Mesenchymal stem cell (in vitro differentiated cells and primary cell): ENCODE measurements at regions not wholly inside any gene's neighbourhood (a gene's known extent, or its start where the extent isn't known, plus 50 kb on each side); places are given as distances from the start of the nearest gene placed in this dataset.

ENCODE experiments used
- DNase-seq: peaks from one replicate; pipeline ENCODE4 v3.0.0-alpha.2; 2013
- H2AFZ ChIP-seq: one replicate; pipeline ENCODE4 v1.6.1; 2013; ENCODE audit warnings: low read depth, mild to moderate bottlenecking, control low read depth, inconsistent platforms, low read length, moderate library complexity
- H2AK5ac ChIP-seq: 2 replicates; pipeline ENCODE4 v1.6.1; 2013; ENCODE audit warnings: low read length, moderate library complexity, mild to moderate bottlenecking, inconsistent platforms; ENCODE audit not compliant: severe bottlenecking
- H2BK120ac ChIP-seq: one replicate; pipeline ENCODE4 v1.6.1; 2013; ENCODE audit warnings: low read depth, mild to moderate bottlenecking, inconsistent platforms, low read length, moderate library complexity
- H2BK12ac ChIP-seq, 2 experiments: one replicate each; pipeline ENCODE4 v1.6.1; 2013; ENCODE audit warnings: inconsistent platforms in 2 of 2, low read length in 2 of 2, mild to moderate bottlenecking in 2 of 2, moderate library complexity in 2 of 2, control low read depth in 1 of 2
- H2BK15ac ChIP-seq: one replicate; pipeline ENCODE4 v1.6.1; 2013; ENCODE audit warnings: mild to moderate bottlenecking, low read depth, inconsistent platforms; ENCODE audit not compliant: poor library complexity, severe bottlenecking
- H2BK5ac ChIP-seq: 2 replicates; pipeline ENCODE4 v1.6.1; 2013; ENCODE audit warnings: low read depth, mild to moderate bottlenecking, low read length, control low read depth, inconsistent platforms; ENCODE audit not compliant: poor library complexity, severe bottlenecking
- H3K14ac ChIP-seq, 2 experiments: one replicate each; pipeline ENCODE4 v1.6.1; 2013; ENCODE audit warnings: inconsistent platforms in 2 of 2, low read length in 2 of 2, control low read depth in 1 of 2, mild to moderate bottlenecking in 1 of 2, moderate library complexity in 1 of 2
- H3K18ac ChIP-seq, 2 experiments: one replicate each; pipeline ENCODE4 v1.6.1; 2013; ENCODE audit warnings: inconsistent platforms in 2 of 2, low read length in 2 of 2, control low read depth in 1 of 2, low read depth in 1 of 2, mild to moderate bottlenecking in 1 of 2
- H3K23ac ChIP-seq, 2 experiments: one replicate each; pipeline ENCODE4 v1.6.1; 2013; ENCODE audit warnings: inconsistent platforms in 2 of 2, low read length in 2 of 2, mild to moderate bottlenecking in 2 of 2, moderate library complexity in 2 of 2, control low read depth in 1 of 2
- H3K27ac ChIP-seq: 2 replicates; pipeline ENCODE4 v1.5.1; 2013; ENCODE audit warnings: mild to moderate bottlenecking, moderate library complexity, low read length, control low read depth, inconsistent platforms; ENCODE audit not compliant: poor library complexity, severe bottlenecking
- H3K27me3 ChIP-seq, 2 experiments: 2 replicates each; pipeline versions ENCODE4 v1.6.1 to v1.7.0; 2013; ENCODE audit warnings: low read length in 2 of 2, mild to moderate bottlenecking in 2 of 2, moderate library complexity in 2 of 2, control low read depth in 1 of 2, inconsistent platforms in 1 of 2; ENCODE audit not compliant: control insufficient read depth in 1 of 2, insufficient read depth in 1 of 2
- H3K36me3 ChIP-seq, 2 experiments: 2 replicates each; pipeline versions ENCODE4 v1.6.1 to v1.7.0; 2013; ENCODE audit warnings: low read length in 2 of 2, control low read depth in 1 of 2, inconsistent platforms in 1 of 2, low read depth in 1 of 2, mild to moderate bottlenecking in 1 of 2; ENCODE audit not compliant: insufficient read depth in 2 of 2, control insufficient read depth in 1 of 2
- H3K4ac ChIP-seq, 2 experiments: one replicate each; pipeline ENCODE4 v1.6.1; 2013; ENCODE audit warnings: inconsistent platforms in 2 of 2, low read length in 2 of 2, mild to moderate bottlenecking in 2 of 2, moderate library complexity in 2 of 2, control low read depth in 1 of 2, low read depth in 1 of 2
- H3K4me1 ChIP-seq: 2 replicates; pipeline ENCODE4 v1.6.1; 2013; ENCODE audit warnings: low read depth, low read length, control low read depth; ENCODE audit not compliant: control insufficient read depth, insufficient read depth
- H3K4me2 ChIP-seq: 2 replicates; pipeline ENCODE4 v1.6.1; 2013; ENCODE audit warnings: low read length, mild to moderate bottlenecking, inconsistent platforms; ENCODE audit not compliant: poor library complexity, severe bottlenecking
- H3K4me3 ChIP-seq, 2 experiments: 2 replicates each; pipeline versions ENCODE4 v1.5.1 to v1.7.0; 2013; ENCODE audit warnings: low read length in 2 of 2, mild to moderate bottlenecking in 2 of 2, control low read depth in 1 of 2, low read depth in 1 of 2; ENCODE audit not compliant: insufficient read depth in 1 of 2
- H3K79me1 ChIP-seq: replicated peaks from 2 replicates; pipeline ENCODE4 v1.6.1; 2013; ENCODE audit warnings: mild to moderate bottlenecking, control low read depth, low read length, inconsistent platforms; ENCODE audit not compliant: poor library complexity, severe bottlenecking
- H3K9ac ChIP-seq: 2 replicates; pipeline ENCODE4 v1.7.0; 2013; ENCODE audit warnings: mild to moderate bottlenecking, low read length, moderate library complexity
- H3K9me3 ChIP-seq: 2 replicates; pipeline ENCODE4 v1.7.0; 2013; ENCODE audit warnings: mild to moderate bottlenecking, low read length; ENCODE audit not compliant: control insufficient read depth
- H4K8ac ChIP-seq: one replicate; pipeline ENCODE4 v1.6.1; 2013; ENCODE audit warnings: inconsistent platforms, mild to moderate bottlenecking, low read length, moderate library complexity
- H4K91ac ChIP-seq: one replicate; pipeline ENCODE4 v1.6.1; 2013; ENCODE audit warnings: mild to moderate bottlenecking, low read length, inconsistent platforms
- WGBS: methylation state at CpG from one replicate; pipeline ENCODE4 v1.1.7; 2013; ENCODE audit warnings: mixed read lengths; 5-methylcytosine and 5-hydroxymethylcytosine counted together

GRCh38 chr17:33806631-33807030 lies 448.5 kb upstream of the CCL2 start:
- Histone ChIP-seq H4K8ac (no peak overlapping the region), H3K9me3 (no peaks in the 10 kb centered on the region), H3K23ac (no peak overlapping the region), H3K79me1 (no peaks in the 10 kb centered on the region), H3K18ac (no peak overlapping the region), H2AK5ac (no peak overlapping the region), H3K9ac (no peak overlapping the region), H2BK12ac (no peak overlapping the region), H3K27ac (no peak overlapping the region), H2BK15ac (no peak overlapping the region), H4K91ac (no peak overlapping the region), H3K4me1 (no peaks in the 10 kb centered on the region), H2BK120ac (no peak overlapping the region), H3K4me2 (no peak overlapping the region), H3K4ac (no peak overlapping the region), H3K4me3 (no peak overlapping the region), H3K36me3 (no peaks in the 10 kb centered on the region), H2BK5ac (no peak overlapping the region), H3K14ac (no peak overlapping the region), H2AFZ (no peak overlapping the region), H3K27me3 (no peaks in the 10 kb centered on the region)
- no peak for DNase-seq

DNA sequence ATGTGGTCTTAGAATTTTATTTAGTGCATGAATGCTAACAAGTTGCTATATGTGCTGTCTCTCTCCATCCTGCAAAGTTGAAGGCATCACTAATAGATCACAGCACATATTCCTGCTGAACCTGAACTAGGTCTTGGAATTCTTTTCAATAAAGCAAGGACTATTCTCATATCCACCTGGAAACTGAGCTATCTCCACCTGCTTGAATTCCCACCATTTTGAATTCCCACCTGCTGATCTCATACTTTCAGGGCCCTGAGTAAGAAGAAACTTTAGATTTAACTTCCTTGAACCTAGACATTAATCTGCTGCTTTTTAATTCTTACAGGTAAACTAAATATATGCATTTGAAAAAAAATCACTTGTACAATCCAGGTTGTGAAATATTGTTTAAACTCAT lies 445.3 kb upstream of the CCL2 start:
- Histone ChIP-seq H2BK120ac (no peak overlapping the region), H3K4me1 (no peaks in the 10 kb centered on the region), H2AK5ac (no peak overlapping the region), H4K91ac (no peak overlapping the region), H3K27me3 (no peaks in the 10 kb centered on the region), H3K4ac (no peak overlapping the region), H4K8ac (no peak overlapping the region), H3K23ac (no peak overlapping the region), H3K9ac (no peak overlapping the region), H3K9me3 (no peaks in the 10 kb centered on the region), H2BK15ac (no peak overlapping the region), H3K27ac (no peak overlapping the region), H3K36me3 (no peaks in the 10 kb centered on the region), H2BK12ac (no peak overlapping the region), H3K18ac (no peak overlapping the region), H3K79me1 (no peaks in the 10 kb centered on the region), H3K14ac (no peak overlapping the region), H2BK5ac (no peak overlapping the region), H3K4me3 (no peak overlapping the region), H2AFZ (no peak overlapping the region), H3K4me2 (no peak overlapping the region)
- DNase-seq: no peak

GRCh38 chr17:33811004-33811760 lies 443.9 kb upstream of the CCL2 start:
- H3K4ac ChIP-seq: no peak overlapping the region
- H3K36me3 ChIP-seq: no peaks in the 10 kb centered on the region
- H4K8ac ChIP-seq: no peak overlapping the region
- H2BK5ac ChIP-seq: no peak overlapping the region
- H3K18ac ChIP-seq: no peak overlapping the region
- H3K27me3 ChIP-seq: no peaks in the 10 kb centered on the region
- no peaks in the 10 kb centered on the region for H3K9me3 ChIP-seq
- H2BK12ac ChIP-seq: no peak overlapping the region
- no peak overlapping the region for H2AFZ ChIP-seq
- H3K14ac ChIP-seq: no peak overlapping the region
- WGBS: 55% methylated on average over 7 of the region's 7 CpGs
- no peak overlapping the region for H3K4me2 ChIP-seq
- H3K23ac ChIP-seq: no peak overlapping the region
- H2BK15ac ChIP-seq: no peak overlapping the region
- no peaks in the 10 kb centered on the region for H3K79me1 ChIP-seq
- no peak overlapping the region for H2BK120ac ChIP-seq
- no peak overlapping the region for H2AK5ac ChIP-seq
- no peak for DNase-seq
- H3K27ac ChIP-seq: no peak overlapping the region
- no peak overlapping the region for H3K4me3 ChIP-seq
- H3K4me1 ChIP-seq: no peaks in the 10 kb centered on the region
- no peak overlapping the region for H4K91ac ChIP-seq
- no peak overlapping the region for H3K9ac ChIP-seq

DNA sequence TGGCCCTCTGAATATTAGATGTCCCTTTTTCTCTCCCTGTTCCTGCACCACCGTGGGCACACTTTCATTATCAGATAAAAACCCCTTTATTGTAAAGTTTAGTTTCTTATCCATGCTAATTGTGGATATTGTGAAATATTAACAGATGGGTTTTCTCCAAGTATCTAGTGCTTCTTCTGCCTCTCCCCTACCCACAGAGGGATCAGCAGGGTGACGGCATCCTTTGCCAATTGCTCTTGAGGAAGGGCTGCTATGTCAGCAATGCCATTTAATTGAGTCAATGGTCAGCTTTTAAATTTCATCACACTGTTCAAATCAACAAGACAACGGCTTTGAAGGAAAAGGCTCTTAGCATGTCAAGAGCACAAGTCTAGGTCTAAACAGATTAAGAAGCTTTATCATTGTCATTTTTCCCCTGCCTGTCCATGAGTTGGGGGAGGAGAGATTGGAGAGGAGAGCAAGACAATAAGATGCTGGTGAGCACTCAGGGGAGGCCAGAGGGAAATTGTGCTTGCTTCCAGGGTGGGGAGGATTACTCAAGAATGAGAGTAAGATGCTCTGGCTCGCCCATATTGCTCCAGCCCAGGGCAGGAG lies 443.0 kb upstream of the CCL2 start:
- WGBS: 55% methylated on average over 3 of the region's 4 CpGs

More for the DNA sequence above, 443.0 kb upstream of the CCL2 start:
- H2AK5ac ChIP-seq: no peak overlapping the region
- no peak overlapping the region for H2AFZ ChIP-seq
- no peak overlapping the region for H3K4ac ChIP-seq
- no peak overlapping the region for H4K8ac ChIP-seq
- no peaks in the 10 kb centered on the region for H3K79me1 ChIP-seq
- H2BK15ac ChIP-seq: no peak overlapping the region
- no peak overlapping the region for H3K4me2 ChIP-seq
- no peak overlapping the region for H2BK12ac ChIP-seq
- H3K18ac ChIP-seq: no peak overlapping the region
- H4K91ac ChIP-seq: no peak overlapping the region
- no peak overlapping the region for H3K4me3 ChIP-seq
- DNase-seq: no peak
- no peaks in the 10 kb centered on the region for H3K36me3 ChIP-seq
- no peak overlapping the region for H3K27ac ChIP-seq
- H3K9ac ChIP-seq: no peak overlapping the region
- peaks cover 0 to 2% of the 10 kb centered on the region in 2 experiments for H3K27me3 ChIP-seq
- no peak overlapping the region for H2BK120ac ChIP-seq
- H3K4me1 ChIP-seq: no peaks in the 10 kb centered on the region
- H3K23ac ChIP-seq: no peak overlapping the region
- H3K14ac ChIP-seq: no peak overlapping the region
- no peaks in the 10 kb centered on the region for H3K9me3 ChIP-seq
- no peak overlapping the region for H2BK5ac ChIP-seq
